HG02763 (cell line): ENCODE measurements at regions not wholly inside any gene's neighbourhood (a gene's known extent, or its start where the extent isn't known, plus 50 kb on each side); places are given as distances from the start of the nearest gene placed in this dataset.

Experiments
- ATAC-seq: cut with Tn5 transposase; IDR thresholded peaks from one replicate; pipeline ENCODE4 v1.9.1; 2021; ENCODE audit warnings: mild to moderate bottlenecking, moderate library complexity; ENCODE audit not compliant: unreplicated experiment

- ATAC-seq: no peak
Measured at GRCh38 chr16:64659866-64660265, 462.0 kb downstream of the CDH11 start.

GRCh38 chr16:64657316-64658011 is 464.4 kb downstream of the CDH11 start:
- ATAC-seq: no peak

DNA sequence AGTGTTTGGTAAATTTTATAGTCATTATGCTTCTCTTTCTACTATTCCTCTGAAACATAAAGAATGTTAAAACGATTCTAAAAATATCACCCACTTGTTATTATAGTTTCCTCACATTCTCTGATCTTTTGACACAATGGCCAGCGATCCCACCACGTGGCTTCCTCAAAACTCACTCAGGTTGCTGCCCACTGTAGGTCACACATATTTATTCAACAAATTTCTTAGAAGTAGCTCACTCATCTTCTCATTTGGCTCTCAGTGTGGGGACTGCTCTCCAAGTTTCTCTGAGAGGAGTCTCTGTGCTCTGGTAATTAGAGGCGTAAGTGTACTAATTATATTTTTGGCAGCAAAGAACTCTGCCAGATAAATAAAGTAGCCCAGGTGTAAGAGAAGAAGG is 465.4 kb downstream of the CDH11 start:
- no peak for ATAC-seq

DNA sequence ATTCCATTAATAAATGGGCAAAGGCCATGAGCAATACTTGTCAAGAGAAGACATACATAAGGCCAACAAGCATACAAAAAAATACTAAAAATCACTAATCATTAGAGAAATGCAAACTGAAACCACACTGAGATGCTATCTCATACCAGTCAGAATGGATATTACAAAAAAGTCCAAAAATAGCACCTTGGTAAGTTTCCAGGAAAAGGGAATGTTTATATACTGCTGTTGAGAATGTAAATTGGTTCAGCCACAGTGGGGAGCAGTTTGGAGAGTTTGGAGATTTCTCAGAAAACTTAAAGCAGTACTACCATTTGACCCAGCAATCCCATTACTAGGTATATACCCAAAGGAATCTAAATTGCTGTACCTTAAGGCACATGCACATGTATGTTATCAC is 467.7 kb downstream of the CDH11 start:
- no peak for ATAC-seq

- ATAC-seq: no peak
Measured at GRCh38 chr16:64648282-64648681, 473.6 kb downstream of the CDH11 start.

DNA sequence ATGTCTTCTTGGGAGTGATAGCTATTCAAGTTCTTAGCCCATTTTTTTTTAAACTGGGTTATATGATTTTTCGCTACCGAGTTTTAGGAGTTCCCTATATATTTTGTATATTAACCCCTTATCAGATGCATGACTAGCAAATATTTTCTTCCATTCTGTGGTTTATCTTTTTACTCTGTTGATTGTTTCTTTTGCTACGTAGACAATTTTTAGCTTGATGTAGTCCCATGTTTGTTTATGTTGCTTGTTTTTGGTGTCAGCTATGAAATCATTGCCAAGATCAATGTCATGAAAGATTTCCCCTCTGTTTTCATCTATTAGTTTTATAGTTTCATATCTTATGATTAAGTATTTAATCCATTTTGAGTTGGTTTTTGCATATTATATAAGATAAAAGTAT is 480.5 kb downstream of the CDH11 start:
- ATAC-seq: no peak

- no peak for ATAC-seq
Measured at GRCh38 chr16:64638766-64639165, 483.1 kb downstream of the CDH11 start.

GRCh38 chr16:64629622-64630021 is 492.2 kb downstream of the CDH11 start:
- ATAC-seq: no peak

DNA sequence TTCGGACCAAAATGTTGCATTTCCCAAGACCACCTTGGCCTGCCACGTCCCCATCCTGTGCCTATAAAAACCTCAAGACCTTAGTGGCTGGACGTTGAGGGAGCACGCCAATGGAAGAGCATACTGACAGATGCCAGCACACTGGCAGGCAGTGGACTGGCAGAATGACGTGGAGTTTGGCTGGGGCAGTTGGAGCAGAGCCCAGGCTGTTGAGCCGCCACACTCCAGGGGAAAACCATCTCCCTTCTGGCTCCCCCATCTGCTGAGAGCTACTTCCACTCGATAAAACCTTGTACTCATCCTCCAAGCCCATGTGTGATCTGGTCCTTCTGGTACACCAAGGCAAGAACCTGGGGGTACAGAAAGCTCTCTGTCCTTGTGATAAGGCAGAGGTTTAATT is 494.1 kb downstream of the CDH11 start:
- ATAC-seq: no peak

- ATAC-seq: no peak
Measured at GRCh38 chr16:64627288-64627687, 494.6 kb downstream of the CDH11 start.

DNA sequence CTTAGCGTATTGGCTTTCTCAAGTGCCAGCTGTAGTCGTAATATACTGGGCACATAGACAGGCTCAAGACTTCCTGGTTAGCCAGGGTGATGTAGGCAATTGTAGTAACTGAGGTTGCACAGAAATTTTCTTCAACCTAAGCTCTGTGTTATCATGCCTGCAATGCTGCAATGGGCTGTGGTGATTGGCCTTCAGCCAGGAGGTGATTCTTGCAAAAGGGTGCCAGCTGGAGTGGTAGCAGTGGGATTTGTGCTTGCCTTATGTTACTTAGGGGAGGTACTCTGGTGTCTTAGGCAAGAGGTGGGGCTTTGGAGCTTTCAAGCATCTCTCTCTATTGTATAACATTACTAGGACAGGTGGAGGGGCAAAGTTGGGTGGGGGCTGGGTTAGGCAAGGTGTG is 495.1 kb downstream of the CDH11 start:
- no peak for ATAC-seq

DNA sequence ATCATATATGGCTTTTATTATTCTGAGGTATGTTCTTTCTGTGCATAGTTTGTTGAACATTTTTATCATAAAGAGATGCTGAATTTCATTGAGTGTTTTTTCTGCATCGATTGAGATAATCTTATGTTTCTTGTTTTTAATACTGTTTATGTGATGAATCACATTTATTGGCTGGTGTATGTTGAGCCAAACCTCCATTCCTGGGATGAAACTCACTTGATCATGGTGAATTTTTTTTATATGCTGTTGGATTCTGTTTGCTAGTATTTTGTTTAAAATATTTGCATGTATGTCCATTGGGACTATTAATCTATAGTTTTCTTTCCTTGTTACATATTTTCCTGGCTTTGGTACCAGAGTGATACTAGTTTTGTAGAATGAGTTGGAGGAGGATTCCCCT is 500.2 kb downstream of the CDH11 start:
- no peak for ATAC-seq

DNA sequence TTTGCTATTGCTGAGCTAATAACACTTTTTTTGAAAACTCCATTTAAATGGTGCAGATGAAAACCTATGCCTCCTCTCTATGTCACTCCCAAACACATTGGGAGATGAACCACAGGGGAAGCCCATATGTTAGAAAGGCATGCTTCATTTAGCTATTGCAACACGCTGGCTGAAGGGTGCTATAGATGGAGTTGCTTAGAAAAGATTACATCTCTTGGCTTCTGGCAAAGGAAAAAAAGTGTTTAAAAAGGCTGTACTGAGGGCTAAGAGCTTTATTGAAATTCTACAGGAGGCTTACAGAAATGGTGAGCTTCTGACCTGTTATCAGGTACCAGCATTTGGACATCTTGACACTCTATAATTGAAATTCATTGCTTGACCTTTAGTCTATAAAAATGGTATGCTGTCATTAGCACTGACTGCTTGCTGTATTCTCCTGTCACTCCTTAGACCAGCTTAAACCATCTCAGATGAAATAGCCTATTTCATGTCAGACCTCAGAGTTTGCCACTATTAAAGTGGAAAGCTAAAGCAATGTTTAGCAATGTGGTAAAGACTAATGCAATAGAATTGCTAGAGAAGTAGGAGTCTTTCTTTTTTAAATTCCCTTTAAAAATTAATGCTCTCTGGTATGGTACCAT is 503.9 kb downstream of the CDH11 start:
- no peak for ATAC-seq

DNA sequence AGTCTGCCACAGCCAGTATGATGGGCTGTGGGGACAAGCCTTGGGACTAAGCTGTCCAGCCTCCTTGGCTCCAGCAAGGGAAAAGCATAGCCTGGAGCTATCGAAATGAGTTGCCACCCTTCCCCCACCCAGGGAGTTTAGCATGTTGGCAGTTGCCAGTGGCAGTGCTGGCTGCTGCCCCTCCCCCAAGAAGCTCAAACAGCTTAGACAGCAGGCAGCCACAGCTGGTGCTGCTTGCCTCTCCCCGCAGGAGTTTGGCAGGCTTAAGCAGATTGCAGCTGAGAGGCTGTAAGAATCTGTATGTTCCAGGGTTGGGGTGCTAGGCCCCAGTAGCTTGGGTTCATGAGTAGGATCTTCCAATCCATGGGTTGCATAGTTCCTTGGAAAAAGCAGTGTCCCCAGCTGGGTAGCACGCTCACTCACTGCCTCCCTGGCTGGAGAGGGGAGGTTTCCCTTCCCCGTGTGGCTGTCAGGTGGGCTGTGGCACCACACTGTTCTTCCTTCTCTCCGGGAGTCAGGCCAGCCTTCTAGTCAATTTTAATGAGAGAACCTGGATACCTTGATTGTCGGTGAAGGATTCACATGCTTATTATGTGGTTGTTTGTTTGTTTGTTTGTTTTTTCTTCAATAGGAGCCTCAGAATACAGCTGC is 506.1 kb downstream of the CDH11 start:
- ATAC-seq: no peak

GRCh38 chr16:64596196-64596595 is 525.7 kb downstream of the CDH11 start:
- ATAC-seq: no peak

- ATAC-seq: no peak
Measured at GRCh38 chr16:64590513-64590912, 531.4 kb downstream of the CDH11 start.

DNA sequence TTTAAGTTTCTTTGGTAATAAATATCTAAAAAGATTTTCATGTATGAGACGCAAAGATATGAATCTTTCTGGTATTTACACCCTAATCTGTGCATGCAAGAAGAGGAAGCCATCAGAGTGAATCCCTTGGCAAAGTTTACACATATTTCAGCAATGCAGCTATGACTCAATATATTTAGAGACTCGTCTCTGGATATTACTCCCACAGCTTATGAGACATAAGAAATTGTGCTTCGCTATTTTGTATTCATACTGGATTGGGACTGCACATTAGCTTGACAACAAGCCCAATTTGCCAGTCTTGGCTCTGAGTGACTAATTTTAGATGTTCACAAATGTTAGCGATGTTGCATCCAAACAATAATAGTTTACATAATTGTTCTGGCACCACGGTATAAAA is 532.0 kb downstream of the CDH11 start:
- ATAC-seq: no peak

GRCh38 chr16:64586781-64587180 is 535.1 kb downstream of the CDH11 start:
- no peak for ATAC-seq

DNA sequence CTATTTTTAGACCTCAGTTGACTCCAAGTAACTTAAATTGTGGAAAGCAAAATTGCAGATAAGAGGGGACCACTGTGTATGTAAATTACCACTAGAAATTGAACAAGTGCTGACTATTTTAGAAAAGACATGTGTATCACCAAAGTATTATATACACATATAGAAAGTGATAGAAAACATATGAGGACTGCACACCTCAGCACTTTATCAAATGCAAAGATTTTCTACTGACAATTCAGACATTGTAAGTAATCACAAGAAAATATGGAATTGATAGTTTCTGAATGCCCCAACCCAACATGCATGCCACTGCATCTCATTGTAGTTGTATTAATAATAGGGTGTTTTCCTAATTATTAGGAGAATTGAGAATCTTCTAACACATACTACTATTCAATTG is 536.5 kb downstream of the CDH11 start:
- no peak for ATAC-seq

DNA sequence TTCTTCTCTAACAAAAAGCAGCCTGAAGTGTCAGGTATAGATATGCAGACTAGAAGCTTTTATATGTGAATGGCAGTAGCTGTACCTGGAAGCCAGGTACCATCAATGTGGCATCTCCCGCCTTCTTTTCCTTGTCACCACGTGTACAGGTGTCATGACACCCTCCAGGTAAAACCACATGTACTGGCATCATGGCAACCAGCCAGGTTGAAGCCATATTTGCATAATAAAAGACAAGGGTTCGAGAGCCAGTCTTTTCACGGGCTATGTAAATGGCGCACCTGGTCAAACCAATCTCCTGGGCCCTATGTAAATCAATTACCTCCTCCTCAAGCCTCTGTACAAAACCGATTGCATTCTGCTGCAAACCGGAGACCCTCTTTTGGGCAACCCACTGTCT is 541.3 kb downstream of the CDH11 start:
- ATAC-seq: no peak

DNA sequence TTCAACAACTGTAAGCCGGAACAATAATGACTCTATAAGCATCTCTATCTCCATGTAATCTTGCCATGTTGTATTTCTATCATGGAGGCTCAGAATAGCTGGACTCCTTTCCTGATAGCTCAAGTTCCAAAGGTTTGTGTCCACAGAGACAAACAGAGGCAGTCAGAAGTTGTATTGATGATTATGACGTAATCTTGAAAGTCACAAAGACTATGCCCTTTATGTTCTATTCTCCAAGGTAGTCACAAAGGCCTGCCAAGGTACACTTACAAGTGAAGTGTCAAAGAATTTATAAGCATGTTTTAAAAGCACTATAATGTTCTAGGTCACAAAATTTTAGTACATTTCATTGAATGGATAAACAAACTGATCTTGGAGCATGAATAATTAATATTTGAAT is 542.2 kb downstream of the CDH11 start:
- ATAC-seq: no peak

DNA sequence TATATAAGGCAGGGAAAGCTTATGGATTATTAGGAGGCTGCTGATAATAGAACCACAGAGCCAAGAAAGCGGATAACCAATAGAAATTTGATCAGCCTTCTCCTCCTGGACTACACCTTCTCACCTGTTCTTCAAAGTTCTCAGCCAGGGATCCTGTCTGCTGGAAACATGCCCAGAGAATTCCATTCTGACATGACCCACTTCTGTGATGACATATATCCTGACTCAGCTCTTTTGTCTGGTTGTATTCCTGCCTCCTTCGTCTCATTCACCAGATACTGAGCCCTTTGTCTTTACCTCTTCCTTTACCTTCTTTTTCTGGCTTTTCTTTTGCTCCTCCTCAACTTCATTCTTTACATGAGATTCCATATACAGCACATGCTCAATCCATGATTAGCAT is 576.1 kb downstream of the CDH11 start:
- ATAC-seq: no peak
